NCI-H2081 (cell line): ENCODE measurements at regions not wholly inside any gene's neighbourhood (a gene's known extent, or its start where the extent isn't known, plus 50 kb on each side); places are given as distances from the start of the nearest gene placed in this dataset.
"Not testable (repeated sequence)": the region's sequence is repeated elsewhere in the genome, so short reads cannot be mapped to it uniquely, and the experiment has no call there.

Experiments used
- DNase-seq, 2 experiments: peaks; one replicate each; lab custom pipeline; 2025; lab: John Stamatoyannopoulos, UW

GRCh38 chr13:107819071-107819470 lies 396.3 kb downstream of the LIG4 start:
- DNase-seq = no peak

- no peak for DNase-seq
Measured at GRCh38 chr13:107817647-107818287, 397.6 kb downstream of the LIG4 start.

- no peak for DNase-seq
Measured at GRCh38 chr13:107812014-107812412, 403.3 kb downstream of the LIG4 start.

GRCh38 chr13:107811233-107812013 lies 403.9 kb downstream of the LIG4 start:
- DNase-seq = no peak

- no peak for DNase-seq
Measured at GRCh38 chr13:107809125-107809524, 406.2 kb downstream of the LIG4 start.

GRCh38 chr13:107808389-107808788 lies 406.9 kb downstream of the LIG4 start:
- DNase-seq = no peak

GRCh38 chr13:107807306-107808073 lies 407.8 kb downstream of the LIG4 start:
- DNase-seq = peak; percentile 74 to 90

- DNase-seq = no peak
Measured at GRCh38 chr13:107806726-107807125, 408.6 kb downstream of the LIG4 start.

GRCh38 chr13:107803822-107804495 lies 411.4 kb downstream of the LIG4 start:
- no peak for DNase-seq

- peak in 1 of 2 experiments; percentile 27 for DNase-seq
Measured at GRCh38 chr13:107801621-107802020, 413.7 kb downstream of the LIG4 start.

- peak in 1 of 2 experiments; percentile 33 for DNase-seq
Measured at GRCh38 chr13:107799001-107799400, 416.3 kb downstream of the LIG4 start.

- no peak for DNase-seq
Measured at GRCh38 chr13:107790397-107790796, 424.9 kb downstream of the LIG4 start.

- DNase-seq = peak in 1 of 2 experiments; percentile 25
Measured at GRCh38 chr13:107788464-107789165, 426.7 kb downstream of the LIG4 start.

GRCh38 chr13:107782646-107783045 lies 432.7 kb downstream of the LIG4 start:
- not testable (repeated sequence) for DNase-seq

- DNase-seq = no peak
Measured at GRCh38 chr13:107778094-107778493, 437.2 kb downstream of the LIG4 start.

GRCh38 chr13:107770541-107770940 lies 444.8 kb downstream of the LIG4 start:
- no peak for DNase-seq

GRCh38 chr13:107767119-107767518 lies 448.2 kb downstream of the LIG4 start:
- peak; percentile 74 to 87 for DNase-seq

GRCh38 chr13:107765724-107766401 lies 449.5 kb downstream of the LIG4 start:
- peak; percentile 78 to 93 for DNase-seq

- no peak for DNase-seq
Measured at GRCh38 chr13:107764046-107764445, 451.3 kb downstream of the LIG4 start.

- DNase-seq = no peak
Measured at GRCh38 chr13:107753748-107754147, 461.6 kb downstream of the LIG4 start.

- DNase-seq = no peak
Measured at GRCh38 chr13:107753291-107753690, 462.0 kb downstream of the LIG4 start.
